ENCODE measurements at regions not wholly inside any gene's neighbourhood (a gene's known extent, or its start where the extent isn't known, plus 50 kb on each side); places are given as distances from the start of the nearest gene placed in this dataset.

DNA sequence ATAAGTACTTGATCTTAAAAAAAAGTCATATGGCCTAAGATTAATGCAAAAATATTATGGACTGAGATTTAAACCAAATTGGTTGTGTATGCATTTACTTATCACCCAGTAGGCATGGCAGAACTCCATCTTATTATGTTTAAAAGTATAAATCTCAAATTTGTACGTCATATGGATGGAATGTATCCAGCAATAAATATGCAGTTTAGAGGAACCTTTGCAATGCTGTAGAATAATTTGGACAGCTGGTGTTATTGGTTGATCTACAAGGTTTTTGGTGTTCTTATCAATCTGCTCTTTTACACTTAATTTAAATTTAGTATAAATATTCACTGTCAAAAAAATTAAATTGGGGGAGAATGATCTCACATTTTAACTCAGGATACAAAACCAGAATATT, 640.2 kb downstream of the SATB2 start:
- no peak overlapping the region for H3K4me3 Mint-ChIP-seq
- H3K4me2 ChIP-seq (replicated peaks; ENCODE audit: low read depth, low read length, poor library complexity, severe bottlenecking): no peak overlapping the region
- no peaks in the 10 kb centered on the region for H3K9me3 ChIP-seq (ENCODE audit: control extremely low read depth in 1 of 3, control insufficient read depth in 2 of 3, insufficient read depth in 1 of 3, low read length in 2 of 3)
- WGBS (ENCODE audit: insufficient coverage): no CpG with 5 or more reads among the region's 1 CpG
- no peak for TF ChIP-seq EZH2 (IDR thresholded peaks at IDR 0.05; ENCODE audit: borderline replicate concordance, insufficient read depth, low read depth, low read length, poor library complexity, severe bottlenecking)
- TF ChIP-seq, protein P1, sequence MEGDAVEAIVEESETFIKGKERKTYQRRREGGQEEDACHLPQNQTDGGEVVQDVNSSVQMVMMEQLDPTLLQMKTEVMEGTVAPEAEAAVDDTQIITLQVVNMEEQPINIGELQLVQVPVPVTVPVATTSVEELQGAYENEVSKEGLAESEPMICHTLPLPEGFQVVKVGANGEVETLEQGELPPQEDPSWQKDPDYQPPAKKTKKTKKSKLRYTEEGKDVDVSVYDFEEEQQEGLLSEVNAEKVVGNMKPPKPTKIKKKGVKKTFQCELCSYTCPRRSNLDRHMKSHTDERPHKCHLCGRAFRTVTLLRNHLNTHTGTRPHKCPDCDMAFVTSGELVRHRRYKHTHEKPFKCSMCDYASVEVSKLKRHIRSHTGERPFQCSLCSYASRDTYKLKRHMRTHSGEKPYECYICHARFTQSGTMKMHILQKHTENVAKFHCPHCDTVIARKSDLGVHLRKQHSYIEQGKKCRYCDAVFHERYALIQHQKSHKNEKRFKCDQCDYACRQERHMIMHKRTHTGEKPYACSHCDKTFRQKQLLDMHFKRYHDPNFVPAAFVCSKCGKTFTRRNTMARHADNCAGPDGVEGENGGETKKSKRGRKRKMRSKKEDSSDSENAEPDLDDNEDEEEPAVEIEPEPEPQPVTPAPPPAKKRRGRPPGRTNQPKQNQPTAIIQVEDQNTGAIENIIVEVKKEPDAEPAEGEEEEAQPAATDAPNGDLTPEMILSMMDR (IDR thresholded peaks at IDR 0.05): no peak
- H3K4me1 ChIP-seq (ENCODE audit: control insufficient read depth in 2 of 2, insufficient read depth in 2 of 2, low read length in 2 of 2): no peaks in the 10 kb centered on the region
- CTCF ChIA-PET: no interaction called here
- H2AFZ ChIP-seq (ENCODE audit: insufficient read depth, low read depth, low read length, poor library complexity, severe bottlenecking): no peak overlapping the region
- H3K27ac ChIP-seq (ENCODE audit: low read length in 2 of 2): no peak overlapping the region
- H3K4me3 ChIP-seq (ENCODE audit: control extremely low read depth in 1 of 5, extremely low read depth in 1 of 5, insufficient read depth in 1 of 5, low read depth in 2 of 5, low read length in 4 of 5): no peak overlapping the region
- no peaks in the 10 kb centered on the region for H3K4me1 Mint-ChIP-seq
- H3K9ac ChIP-seq (ENCODE audit: low read length): no peak overlapping the region
- H3K27me3 Mint-ChIP-seq: no peaks in the 10 kb centered on the region
- H3K36me3 ChIP-seq (replicated peaks in 1 of 2; ENCODE audit: control extremely low read depth in 1 of 2, control insufficient read depth in 1 of 2, extremely low read depth in 1 of 2, insufficient read depth in 2 of 2, low read length in 1 of 2): no peaks in the 10 kb centered on the region
- DNase-seq: no peak
- ATAC-seq (ENCODE audit: low read depth): no peak
- POLR2A ChIA-PET: no interaction called here
- H3K79me2 ChIP-seq (ENCODE audit: control insufficient read depth, insufficient read depth, low read length): no peaks in the 10 kb centered on the region
- no peaks in the 10 kb centered on the region for H4K20me1 ChIP-seq (ENCODE audit: control insufficient read depth, insufficient read depth, low read length, poor library complexity, severe bottlenecking)
- H3K27me3 ChIP-seq (replicated peaks in 1 of 4; ENCODE audit: control extremely low read depth in 1 of 4, control insufficient read depth in 3 of 4, insufficient read depth in 4 of 4, low read length in 3 of 4): no peaks in the 10 kb centered on the region
- intact Hi-C loops (cut with micrococcal nuclease): no loop called here
- H3K27ac Mint-ChIP-seq: no peak overlapping the region
- H3K9me3 Mint-ChIP-seq (ENCODE audit: insufficient read depth): no peaks in the 10 kb centered on the region

DNA sequence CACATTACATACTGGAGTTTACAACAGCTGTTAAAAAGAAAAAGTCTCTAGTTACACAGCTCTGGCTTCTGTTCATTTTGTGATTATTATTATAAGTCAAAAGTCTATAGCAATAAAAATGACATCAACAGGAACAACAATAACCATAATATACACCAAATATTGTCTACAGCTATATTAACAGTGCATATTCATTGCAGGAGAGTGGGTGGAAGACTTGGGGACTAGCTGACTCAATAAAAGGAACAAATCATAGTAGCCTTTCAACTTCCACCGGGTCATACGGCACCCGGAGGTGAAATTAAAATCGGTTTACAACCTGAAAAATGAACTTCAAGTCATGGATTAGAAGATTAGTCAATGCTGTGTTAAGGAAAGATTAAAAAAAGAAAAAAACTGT, 642.1 kb downstream of the SATB2 start:
- no peak overlapping the region for H3K4me3 Mint-ChIP-seq
- no peaks in the 10 kb centered on the region for H4K20me1 ChIP-seq (ENCODE audit: control insufficient read depth, insufficient read depth, low read length, poor library complexity, severe bottlenecking)
- no peak overlapping the region for H2AFZ ChIP-seq (ENCODE audit: insufficient read depth, low read depth, low read length, poor library complexity, severe bottlenecking)
- CTCF ChIA-PET: no interaction called here
- H3K9me3 Mint-ChIP-seq (ENCODE audit: insufficient read depth): no peaks in the 10 kb centered on the region
- DNase-seq (no peak), ATAC-seq (ENCODE audit: low read depth) (no peak)
- H3K4me2 ChIP-seq (replicated peaks; ENCODE audit: low read depth, low read length, poor library complexity, severe bottlenecking): no peak overlapping the region
- no peak overlapping the region for H3K27ac Mint-ChIP-seq
- H3K79me2 ChIP-seq (ENCODE audit: control insufficient read depth, insufficient read depth, low read length): no peaks in the 10 kb centered on the region
- no peaks in the 10 kb centered on the region for H3K27me3 Mint-ChIP-seq
- no peaks in the 10 kb centered on the region for H3K4me1 ChIP-seq (ENCODE audit: control insufficient read depth in 2 of 2, insufficient read depth in 2 of 2, low read length in 2 of 2)
- no peak overlapping the region for H3K4me3 ChIP-seq (ENCODE audit: control extremely low read depth in 1 of 5, extremely low read depth in 1 of 5, insufficient read depth in 1 of 5, low read depth in 2 of 5, low read length in 4 of 5)
- POLR2A ChIA-PET: no interaction called here
- WGBS (ENCODE audit: insufficient coverage): no CpG with 5 or more reads among the region's 4 CpGs
- H3K27ac ChIP-seq (ENCODE audit: low read length in 2 of 2): no peak overlapping the region
- H3K9me3 ChIP-seq (ENCODE audit: control extremely low read depth in 1 of 3, control insufficient read depth in 2 of 3, insufficient read depth in 1 of 3, low read length in 2 of 3): no peaks in the 10 kb centered on the region
- TF ChIP-seq, protein P1 (IDR thresholded peaks at IDR 0.05): no peak
- TF ChIP-seq EZH2 (IDR thresholded peaks at IDR 0.05; ENCODE audit: borderline replicate concordance, insufficient read depth, low read depth, low read length, poor library complexity, severe bottlenecking): no peak
- no peaks in the 10 kb centered on the region for H3K27me3 ChIP-seq (replicated peaks in 1 of 4; ENCODE audit: control extremely low read depth in 1 of 4, control insufficient read depth in 3 of 4, insufficient read depth in 4 of 4, low read length in 3 of 4)
- H3K9ac ChIP-seq (ENCODE audit: low read length): no peak overlapping the region
- no peaks in the 10 kb centered on the region for H3K4me1 Mint-ChIP-seq
- intact Hi-C loops (cut with micrococcal nuclease): no loop called here
- H3K36me3 ChIP-seq (replicated peaks in 1 of 2; ENCODE audit: control extremely low read depth in 1 of 2, control insufficient read depth in 1 of 2, extremely low read depth in 1 of 2, insufficient read depth in 2 of 2, low read length in 1 of 2): no peaks in the 10 kb centered on the region
